A673 (cell line): ENCODE measurements at regions not wholly inside any gene's neighbourhood (a gene's known extent, or its start where the extent isn't known, plus 50 kb on each side); places are given as distances from the start of the nearest gene placed in this dataset.

Experiments
- BruUV-seq: library from RNA; stranded (reverse); fragments of 400-500 nt; replicated peaks from 2 replicates; lab custom pipeline; 2021; lab: Mats Ljungman, UMichigan
- CTCF ChIA-PET: fragments of 300-600 bp; sonication (Branson Sonifier 250); formaldehyde crosslinking; loops from one replicate; lab custom pipeline; 2022; ENCODE audit warnings: antibody characterized with exemption; lab: Charles Lee
- POLR2A ChIA-PET: fragments of 300-600 bp; sonication (Branson Sonifier 250); formaldehyde crosslinking; loops from one replicate; lab custom pipeline; 2022; ENCODE audit warnings: antibody characterized with exemption; ENCODE audit not compliant: low non-redundant PET; lab: Charles Lee
- DNase-seq: peaks from one replicate; pipeline ENCODE4 v3.0.0-alpha.2; 2015; ENCODE audit warnings: low spot score
- H3K27ac ChIP-seq: fragments of 200-600 bp; sonication (generic); 2 replicates; pipeline ENCODE4 v1.5.1; 2016; ENCODE audit warnings: mixed run types, low read depth, mild to moderate bottlenecking, mixed read lengths, antibody characterized with exemption, low read length; ENCODE audit not compliant: poor library complexity, severe bottlenecking
- H3K27me3 ChIP-seq: fragments of 200-600 bp; sonication (generic); replicated peaks from 2 replicates; pipeline ENCODE4 v1.6.1; 2017; ENCODE audit warnings: mixed run types, low read depth, mild to moderate bottlenecking, mixed read lengths, antibody characterized with exemption, low read length; ENCODE audit not compliant: insufficient read depth, poor library complexity
- H3K36me3 ChIP-seq: fragments of 200-600 bp; sonication (generic); 2 replicates; pipeline ENCODE4 v1.6.1; 2016; ENCODE audit warnings: mixed run types, mild to moderate bottlenecking, mixed read lengths, antibody characterized with exemption, low read length; ENCODE audit not compliant: insufficient read depth, poor library complexity, severe bottlenecking
- H3K4me1 ChIP-seq: fragments of 200-600 bp; sonication (generic); 2 replicates; pipeline ENCODE4 v1.6.1; 2017; ENCODE audit warnings: mixed run types, mild to moderate bottlenecking, mixed read lengths, antibody characterized with exemption, low read length; ENCODE audit not compliant: insufficient read depth, poor library complexity, severe bottlenecking
- H3K4me3 ChIP-seq: fragments of 200-600 bp; sonication (generic); 2 replicates; pipeline ENCODE4 v1.5.1; 2016; ENCODE audit warnings: low read depth, mixed run types, mild to moderate bottlenecking, mixed read lengths, low read length; ENCODE audit not compliant: poor library complexity, severe bottlenecking
- H3K9me3 ChIP-seq: fragments of 200-600 bp; sonication (generic); 2 replicates; pipeline ENCODE4 v1.6.1; 2016; ENCODE audit warnings: mixed run types, low read depth, mild to moderate bottlenecking, mixed read lengths, antibody characterized with exemption, low read length; ENCODE audit not compliant: poor library complexity, severe bottlenecking
- CTCF ChIP-seq: fragments of 300-800, 200-600 bp; sonication (generic); conservative IDR thresholded peaks from 2 replicates; pipeline ENCODE4 v1.5.1; 2017; ENCODE audit warnings: low read depth, mild to moderate bottlenecking, antibody characterized with exemption, low read length, moderate library complexity, mixed read lengths
- EZH2 ChIP-seq: fragments of 200-600 bp; sonication (generic); IDR thresholded peaks from 2 replicates; pipeline ENCODE4 v1.6.1; 2017; ENCODE audit warnings: borderline replicate concordance, low read depth, mild to moderate bottlenecking, mixed read lengths, antibody characterized with exemption, low read length; ENCODE audit not compliant: poor library complexity, severe bottlenecking
- intact Hi-C: fragments of 100-400 bp; cut with micrococcal nuclease; formaldehyde crosslinking; loops from one replicate; pipeline ENCODE4 v1.10.0; 2022; ENCODE audit not compliant: unreplicated experiment

- CTCF ChIA-PET: no interaction called here
- no peak for DNase-seq
- Histone ChIP-seq H3K36me3 (no peaks in the 10 kb centered on the region), H3K27ac (no peak overlapping the region), H3K9me3 (no peaks in the 10 kb centered on the region), H3K4me3 (no peak overlapping the region), H3K27me3 (no peaks in the 10 kb centered on the region), H3K4me1 (no peaks in the 10 kb centered on the region)
- BruUV-seq: no TSS peak
- intact Hi-C loops: no loop called here
- POLR2A ChIA-PET: no interaction called here
- TF ChIP-seq CTCF (no peak), EZH2 (no peak)
These were observed 1673.2 kb downstream of the LRRC4C start for GRCh38 chr11:39786281-39786680.

DNA sequence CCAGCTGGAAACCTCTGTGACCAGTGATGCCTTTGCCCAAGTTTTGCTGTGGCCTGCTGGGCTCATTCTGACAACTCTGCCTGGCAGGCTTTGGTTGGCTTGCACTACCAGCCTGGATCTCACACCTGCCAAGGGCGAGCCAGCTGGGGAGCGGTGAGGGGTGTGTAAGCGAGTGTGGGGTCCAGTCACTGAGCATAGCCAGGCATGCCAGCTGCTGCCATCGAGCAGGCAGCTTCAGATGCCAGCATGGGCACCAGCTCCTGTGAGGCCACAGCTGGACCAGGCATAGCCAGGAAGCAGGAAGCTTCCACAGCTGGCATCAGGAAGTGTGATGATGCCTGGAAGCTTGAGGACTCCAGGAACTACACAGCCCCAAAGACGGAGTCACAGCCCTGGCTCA, 1674.6 kb downstream of the LRRC4C start:
- CTCF ChIA-PET: no interaction called here
- POLR2A ChIA-PET: no interaction called here
- no TSS peak for BruUV-seq

GRCh38 chr11:39780131-39780530, 1679.3 kb downstream of the LRRC4C start:
- no peak for DNase-seq
- Histone ChIP-seq H3K4me1 (no peaks in the 10 kb centered on the region), H3K4me3 (no peak overlapping the region), H3K9me3 (no peaks in the 10 kb centered on the region), H3K27ac (no peak overlapping the region), H3K36me3 (no peaks in the 10 kb centered on the region), H3K27me3 (no peaks in the 10 kb centered on the region)
- no TSS peak for BruUV-seq
- intact Hi-C loops: no loop called here
- TF ChIP-seq CTCF (no peak), EZH2 (no peak)
- CTCF ChIA-PET: no interaction called here
- POLR2A ChIA-PET: no interaction called here

More for the DNA sequence above, 1674.6 kb downstream of the LRRC4C start:
- Histone ChIP-seq H3K9me3 (no peaks in the 10 kb centered on the region), H3K27me3 (no peaks in the 10 kb centered on the region), H3K4me3 (no peak overlapping the region), H3K27ac (no peak overlapping the region), H3K36me3 (no peaks in the 10 kb centered on the region), H3K4me1 (no peaks in the 10 kb centered on the region)
- no peak for DNase-seq
- no peak for TF ChIP-seq EZH2
- no peak for TF ChIP-seq CTCF
- intact Hi-C loops: no loop called here

- no peak for DNase-seq
- H3K4me3 ChIP-seq: no peak overlapping the region
- no peak overlapping the region for H3K27ac ChIP-seq
- peaks cover 3% of the 10 kb centered on the region for H3K9me3 ChIP-seq
- ChIA-PET CTCF (no interaction called here), POLR2A (no interaction called here)
- intact Hi-C loops: no loop called here
- no TSS peak for BruUV-seq
- TF ChIP-seq CTCF (no peak), EZH2 (no peak)
- H3K27me3 ChIP-seq: no peaks in the 10 kb centered on the region
- no peaks in the 10 kb centered on the region for H3K36me3 ChIP-seq
- H3K4me1 ChIP-seq: no peaks in the 10 kb centered on the region
These were observed 1682.4 kb downstream of the LRRC4C start for GRCh38 chr11:39777035-39777434.
